IMR-90 (cell line): ENCODE measurements at regions not wholly inside any gene's neighbourhood (a gene's known extent, or its start where the extent isn't known, plus 50 kb on each side); places are given as distances from the start of the nearest gene placed in this dataset.

ENCODE experiments used
- ATAC-seq: fragments of 200-7000 bp; cut with Tn5 transposase; 2 replicates; pipeline ENCODE4 v1.9.1; 2020; ENCODE audit warnings: low read depth, mild to moderate bottlenecking, moderate library complexity
- BruUV-seq: library from RNA; stranded (reverse); fragments of 400-500 nt; replicated peaks from 2 replicates; lab custom pipeline; 2021; lab: Mats Ljungman, UMichigan
- CTCF ChIA-PET: fragments of 300-600 bp; formaldehyde crosslinking; extraction: SDS; loops from one replicate; lab custom pipeline; 2021; ENCODE audit warnings: antibody characterized with exemption; lab: Yijun Ruan, JAX
- POLR2A ChIA-PET: fragments of 300-600 bp; sonication (Branson Sonifier 250); formaldehyde crosslinking; loops from one replicate; lab custom pipeline; 2022; ENCODE audit warnings: antibody characterized with exemption; ENCODE audit not compliant: unreplicated experiment; lab: Charles Lee
- DNase-seq: peaks from one replicate; pipeline ENCODE4 v3.0.0; 2013
- H2AFZ ChIP-seq: replicated peaks from 2 replicates; pipeline ENCODE3; 2013; ENCODE audit warnings: low read length, mild to moderate bottlenecking; ENCODE audit not compliant: poor library complexity
- H2AK5ac ChIP-seq: 2 replicates; pipeline ENCODE4 v1.6.1; 2013; ENCODE audit warnings: low read depth, low read length, inconsistent platforms
- H2AK9ac ChIP-seq: replicated peaks from 2 replicates; pipeline ENCODE3; 2013; ENCODE audit warnings: mild to moderate bottlenecking, low read depth, low read length, moderate library complexity; ENCODE audit not compliant: poor library complexity
- H2BK120ac ChIP-seq: 2 replicates; pipeline ENCODE4 v1.6.1; 2013; ENCODE audit warnings: low read depth, low read length, inconsistent platforms
- H2BK15ac ChIP-seq: 3 replicates; pipeline ENCODE4 v1.6.1; 2013; ENCODE audit warnings: low read depth, low read length, inconsistent platforms
- H2BK20ac ChIP-seq: 2 replicates; pipeline ENCODE4 v1.6.1; 2013; ENCODE audit warnings: low read depth, mild to moderate bottlenecking, inconsistent platforms, low read length, moderate library complexity
- H2BK5ac ChIP-seq: 2 replicates; pipeline ENCODE4 v1.6.1; 2013; ENCODE audit warnings: mild to moderate bottlenecking, low read depth, low read length, inconsistent platforms; ENCODE audit not compliant: poor library complexity, severe bottlenecking
- H3K14ac ChIP-seq: replicated peaks from 2 replicates; pipeline ENCODE4 v1.6.1; 2013; ENCODE audit warnings: low read depth, low read length, inconsistent platforms
- H3K18ac ChIP-seq: 2 replicates; pipeline ENCODE4 v1.6.1; 2013; ENCODE audit warnings: low read depth, low read length, control low read depth
- H3K23ac ChIP-seq: 2 replicates; pipeline ENCODE4 v1.6.1; 2013; ENCODE audit warnings: low read depth, low read length, inconsistent platforms
- H3K27ac ChIP-seq: 2 replicates; pipeline ENCODE4 v1.5.1; 2013; ENCODE audit warnings: mild to moderate bottlenecking, control low read depth, low read length; ENCODE audit not compliant: insufficient read depth
- H3K27me3 ChIP-seq: 2 replicates; pipeline ENCODE4 v1.6.1; 2013; ENCODE audit warnings: low read length; ENCODE audit not compliant: control insufficient read depth, insufficient read depth
- H3K36me3 ChIP-seq: 2 replicates; pipeline ENCODE4 v1.6.1; 2013; ENCODE audit warnings: low read length, mixed read lengths; ENCODE audit not compliant: control insufficient read depth, insufficient read depth
- H3K4ac ChIP-seq: 2 replicates; pipeline ENCODE4 v1.6.1; 2013; ENCODE audit warnings: low read depth, low read length, inconsistent platforms
- H3K4me1 ChIP-seq: 2 replicates; pipeline ENCODE4 v1.6.1; 2013; ENCODE audit warnings: low read length, mixed read lengths; ENCODE audit not compliant: control insufficient read depth, insufficient read depth
- H3K4me2 ChIP-seq: 2 replicates; pipeline ENCODE4 v1.6.1; 2013; ENCODE audit warnings: low read depth, mild to moderate bottlenecking, control low read depth, low read length, moderate library complexity
- H3K4me3 ChIP-seq: 2 replicates; pipeline ENCODE4 v1.5.1; 2013; ENCODE audit warnings: low read depth, mild to moderate bottlenecking, control low read depth, low read length, moderate library complexity; ENCODE audit not compliant: insufficient read depth
- H3K56ac ChIP-seq: 2 replicates; pipeline ENCODE4 v1.6.1; 2013; ENCODE audit warnings: low read length, inconsistent platforms; ENCODE audit not compliant: insufficient read depth; ENCODE audit errors: extremely low read depth
- H3K79me1 ChIP-seq, 2 experiments: 2 replicates each; pipeline ENCODE4 v1.6.1; 2013; ENCODE audit warnings: low read length in 2 of 2, inconsistent platforms in 1 of 2, low read depth in 1 of 2
- H3K9ac ChIP-seq: 2 replicates; pipeline ENCODE4 v1.6.1; 2013; ENCODE audit warnings: low read depth, low read length, control low read depth
- H3K9me1 ChIP-seq: 2 replicates; pipeline ENCODE4 v1.6.1; 2013; ENCODE audit warnings: low read length, inconsistent platforms; ENCODE audit not compliant: insufficient read depth
- H3K9me3 ChIP-seq: 2 replicates; pipeline ENCODE4 v1.6.1; 2013; ENCODE audit warnings: low read length; ENCODE audit not compliant: control insufficient read depth, insufficient read depth
- H4K20me1 ChIP-seq: 2 replicates; pipeline ENCODE4 v1.6.1; 2013; ENCODE audit warnings: low read length, inconsistent platforms; ENCODE audit not compliant: insufficient read depth
- H4K5ac ChIP-seq: 2 replicates; pipeline ENCODE4 v1.6.1; 2013; ENCODE audit warnings: mild to moderate bottlenecking, low read depth, low read length, control low read depth
- H4K8ac ChIP-seq, 2 experiments: 2 replicates each; pipeline ENCODE4 v1.6.1; 2013; ENCODE audit warnings: low read depth in 2 of 2, low read length in 2 of 2, control low read depth in 1 of 2, inconsistent platforms in 1 of 2
- H4K91ac ChIP-seq: 2 replicates; pipeline ENCODE4 v1.6.1; 2013; ENCODE audit warnings: low read depth, low read length, inconsistent platforms; ENCODE audit not compliant: insufficient read depth
- BHLHE40 ChIP-seq: fragments of 150-350 bp; IDR thresholded peaks from 2 replicates; pipeline ENCODE4 v1.6.1; 2016; ENCODE audit warnings: mild to moderate bottlenecking, low read depth, low read length
- CHD1 ChIP-seq: IDR thresholded peaks from 2 replicates; pipeline ENCODE4 v1.6.1; 2012; ENCODE audit warnings: low read depth, low read length, improper control_type of control experiment
- CTCF ChIP-seq: conservative IDR thresholded peaks from 2 replicates; pipeline ENCODE4 v1.5.1; 2012; ENCODE audit warnings: mild to moderate bottlenecking, low read depth, low read length, improper control_type of control experiment
- FOS ChIP-seq: fragments of 150-350 bp; IDR thresholded peaks from 2 replicates; pipeline ENCODE4 v1.6.1; 2016; ENCODE audit warnings: low read depth, low read length
- MAFK ChIP-seq: IDR thresholded peaks from 2 replicates; pipeline ENCODE4 v1.6.1; 2012; ENCODE audit warnings: low read depth, low read length, improper control_type of control experiment
- MAZ ChIP-seq: IDR thresholded peaks from 2 replicates; pipeline ENCODE4 v1.6.1; 2012; ENCODE audit warnings: low read depth, mild to moderate bottlenecking, low read length, improper control_type of control experiment, moderate library complexity, borderline replicate concordance
- MXI1 ChIP-seq: IDR thresholded peaks from 2 replicates; pipeline ENCODE4 v1.6.1; 2012; ENCODE audit warnings: low read depth, mild to moderate bottlenecking, low read length, moderate library complexity, borderline replicate concordance
- NFE2L2 ChIP-seq: fragments of 150-350 bp; IDR thresholded peaks from 2 replicates; pipeline ENCODE4 v1.6.1; 2016; ENCODE audit warnings: low read depth, mild to moderate bottlenecking, low read length
- POLR2A ChIP-seq: IDR thresholded peaks from 2 replicates; pipeline ENCODE4 v1.6.1; 2012; ENCODE audit warnings: mild to moderate bottlenecking, low read depth, low read length
- RAD21 ChIP-seq: IDR thresholded peaks from 2 replicates; pipeline ENCODE4 v1.6.1; 2012; ENCODE audit warnings: low read length, improper control_type of control experiment
- RCOR1 ChIP-seq: IDR thresholded peaks from 2 replicates; pipeline ENCODE4 v1.6.1; 2012; ENCODE audit warnings: mild to moderate bottlenecking, low read length, improper control_type of control experiment; ENCODE audit not compliant: insufficient replicate concordance
- RFX5 ChIP-seq: IDR thresholded peaks from 2 replicates; pipeline ENCODE4 v1.8.0; 2012; ENCODE audit warnings: low read depth, mild to moderate bottlenecking, low read length, moderate library complexity
- SMC3 ChIP-seq: fragments of 150-350 bp; IDR thresholded peaks from 2 replicates; pipeline ENCODE4 v1.6.1; 2016; ENCODE audit warnings: low read depth, mild to moderate bottlenecking, antibody characterized with exemption, low read length, moderate library complexity
- USF2 ChIP-seq: fragments of 150-350 bp; IDR thresholded peaks from 2 replicates; pipeline ENCODE4 v1.6.1; 2017; ENCODE audit warnings: mild to moderate bottlenecking, antibody characterized with exemption, low read length, low read depth
- WGBS, 2 experiments: methylation state at CpG; one replicate each; pipeline versions ENCODE4 v1.1.5 to v1.1.7; 2013; ENCODE audit warnings: missing lambda C conversion rate in 2 of 2; ENCODE audit not compliant: insufficient read length in 1 of 2; ENCODE audit errors: extremely low coverage in 2 of 2; 5-methylcytosine and 5-hydroxymethylcytosine counted together
- dilution Hi-C: fragments of 300-500 bp; cut with HindIII; formaldehyde crosslinking; loops from one replicate; pipeline ENCODE4 v1.14.3; 2018; ENCODE audit warnings: low sequenced_read_pairs; ENCODE audit not compliant: unreplicated experiment
- in situ Hi-C: fragments of 300-500 bp; cut with MboI; formaldehyde crosslinking; loops from 3 replicates; pipeline ENCODE4 v1.14.3; 2019; ENCODE audit warnings: low sequenced_read_pairs, inconsistent platforms, mixed read lengths
- intact Hi-C: fragments of 100-400 bp; cut with micrococcal nuclease; formaldehyde crosslinking; loops from 2 replicates; pipeline ENCODE4 v1.10.0; 2022
- TF ChIP-seq, protein P1 (sequence below): fragments of 150-350 bp; IDR thresholded peaks from 2 replicates; pipeline ENCODE4 v1.6.1; 2016; ENCODE audit warnings: low read depth, mild to moderate bottlenecking, low read length, moderate library complexity, borderline replicate concordance

- Histone ChIP-seq H3K79me1 (no peaks in the 10 kb centered on the region), H3K9ac (no peak overlapping the region), H2AFZ (no peak overlapping the region), H4K5ac (no peak overlapping the region), H3K14ac (no peak overlapping the region), H4K20me1 (no peaks in the 10 kb centered on the region), H4K91ac (no peak overlapping the region), H4K8ac (no peak overlapping the region), H2AK9ac (no peak overlapping the region), H3K27ac (no peak overlapping the region), H3K4me1 (no peaks in the 10 kb centered on the region), H3K9me1 (no peaks in the 10 kb centered on the region), H2AK5ac (no peak overlapping the region), H3K9me3 (no peaks in the 10 kb centered on the region), H2BK15ac (no peak overlapping the region), H2BK5ac (no peak overlapping the region), H3K4me2 (no peak overlapping the region), H3K23ac (no peak overlapping the region), H3K56ac (no peak overlapping the region), H2BK20ac (no peak overlapping the region), H3K27me3 (no peaks in the 10 kb centered on the region), H3K4me3 (no peak overlapping the region), H3K36me3 (no peaks in the 10 kb centered on the region), H3K4ac (no peak overlapping the region), H3K18ac (no peak overlapping the region), H2BK120ac (no peak overlapping the region)
- no peak for DNase-seq
- ATAC-seq, result no peak
- intact Hi-C loops, result no loop called here
- ChIA-PET CTCF (no interaction called here), POLR2A (no interaction called here)
- in situ Hi-C loops, result no loop called here
- dilution Hi-C loops, result no loop called here
- TF ChIP-seq, protein P1, sequence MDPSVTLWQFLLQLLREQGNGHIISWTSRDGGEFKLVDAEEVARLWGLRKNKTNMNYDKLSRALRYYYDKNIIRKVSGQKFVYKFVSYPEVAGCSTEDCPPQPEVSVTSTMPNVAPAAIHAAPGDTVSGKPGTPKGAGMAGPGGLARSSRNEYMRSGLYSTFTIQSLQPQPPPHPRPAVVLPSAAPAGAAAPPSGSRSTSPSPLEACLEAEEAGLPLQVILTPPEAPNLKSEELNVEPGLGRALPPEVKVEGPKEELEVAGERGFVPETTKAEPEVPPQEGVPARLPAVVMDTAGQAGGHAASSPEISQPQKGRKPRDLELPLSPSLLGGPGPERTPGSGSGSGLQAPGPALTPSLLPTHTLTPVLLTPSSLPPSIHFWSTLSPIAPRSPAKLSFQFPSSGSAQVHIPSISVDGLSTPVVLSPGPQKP, result no peak
- no peak for TF ChIP-seq RAD21
- TF ChIP-seq CHD1, result no peak
- no peak for TF ChIP-seq MAFK
- no peak for TF ChIP-seq MAZ
- no peak for TF ChIP-seq MXI1
- no peak for TF ChIP-seq POLR2A
- no peak for TF ChIP-seq CTCF
- TF ChIP-seq RFX5, result no peak
- no peak for TF ChIP-seq USF2
- no peak for TF ChIP-seq FOS
- TF ChIP-seq RCOR1, result no peak
- TF ChIP-seq SMC3, result no peak
- no peak for TF ChIP-seq NFE2L2
- TF ChIP-seq BHLHE40, result no peak
- WGBS, 2 experiments, result 0% methylated on average over 1 of the region's 7 CpGs; no CpG with 5 or more reads in 1 of the 2 experiments
- no TSS peak for BruUV-seq
Measured at GRCh38 chr11:116250155-116250554, 522.6 kb downstream of the BUD13 start.
